ENCODE measurements at regions not wholly inside any gene's neighbourhood (a gene's known extent, or its start where the extent isn't known, plus 50 kb on each side); places are given as distances from the start of the nearest gene placed in this dataset.
"Not testable (repeated sequence)": the region's sequence is repeated elsewhere in the genome, so short reads cannot be mapped to it uniquely, and the experiment has no call there.

- TF ChIP-seq RAD21 (IDR thresholded peaks at IDR 0.05; ENCODE audit: low read depth); EGR1 (IDR thresholded peaks at IDR 0.05); USF1 (IDR thresholded peaks at IDR 0.05); CREB1 (IDR thresholded peaks at IDR 0.05; ENCODE audit: low read depth); TAF1 (IDR thresholded peaks at IDR 0.05; ENCODE audit: low read depth): not testable (repeated sequence)
These were observed 217.4 kb downstream of the ADRA2C start for GRCh38 chr4:3983518-3984125.
